IMR-90 (cell line): ENCODE measurements at regions not wholly inside any gene's neighbourhood (a gene's known extent, or its start where the extent isn't known, plus 50 kb on each side); places are given as distances from the start of the nearest gene placed in this dataset.

Experiments
- BHLHE40 ChIP-seq: fragments of 150-350 bp; IDR thresholded peaks from 2 replicates; pipeline ENCODE4 v1.6.1; 2016; ENCODE audit warnings: mild to moderate bottlenecking, low read depth, low read length
- POLR2A ChIP-seq: IDR thresholded peaks from 2 replicates; pipeline ENCODE4 v1.6.1; 2012; ENCODE audit warnings: mild to moderate bottlenecking, low read depth, low read length
- TF ChIP-seq, protein P1 (sequence below): conservative IDR thresholded peaks from 2 replicates; pipeline ENCODE4 v1.5.1; 2012; ENCODE audit warnings: mild to moderate bottlenecking, low read depth, low read length, improper control_type of control experiment

- TF ChIP-seq, protein P1, sequence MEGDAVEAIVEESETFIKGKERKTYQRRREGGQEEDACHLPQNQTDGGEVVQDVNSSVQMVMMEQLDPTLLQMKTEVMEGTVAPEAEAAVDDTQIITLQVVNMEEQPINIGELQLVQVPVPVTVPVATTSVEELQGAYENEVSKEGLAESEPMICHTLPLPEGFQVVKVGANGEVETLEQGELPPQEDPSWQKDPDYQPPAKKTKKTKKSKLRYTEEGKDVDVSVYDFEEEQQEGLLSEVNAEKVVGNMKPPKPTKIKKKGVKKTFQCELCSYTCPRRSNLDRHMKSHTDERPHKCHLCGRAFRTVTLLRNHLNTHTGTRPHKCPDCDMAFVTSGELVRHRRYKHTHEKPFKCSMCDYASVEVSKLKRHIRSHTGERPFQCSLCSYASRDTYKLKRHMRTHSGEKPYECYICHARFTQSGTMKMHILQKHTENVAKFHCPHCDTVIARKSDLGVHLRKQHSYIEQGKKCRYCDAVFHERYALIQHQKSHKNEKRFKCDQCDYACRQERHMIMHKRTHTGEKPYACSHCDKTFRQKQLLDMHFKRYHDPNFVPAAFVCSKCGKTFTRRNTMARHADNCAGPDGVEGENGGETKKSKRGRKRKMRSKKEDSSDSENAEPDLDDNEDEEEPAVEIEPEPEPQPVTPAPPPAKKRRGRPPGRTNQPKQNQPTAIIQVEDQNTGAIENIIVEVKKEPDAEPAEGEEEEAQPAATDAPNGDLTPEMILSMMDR = no peak
- TF ChIP-seq POLR2A (no peak), BHLHE40 (no peak)
These were observed 901.7 kb downstream of the TLE1 start for GRCh38 chr9:80787636-80788035.
